ENCODE measurements at regions not wholly inside any gene's neighbourhood (a gene's known extent, or its start where the extent isn't known, plus 50 kb on each side); places are given as distances from the start of the nearest gene placed in this dataset.
A peak's percentile ranks its signal among the peaks of the same experiment; 100 is the strongest.

DNA sequence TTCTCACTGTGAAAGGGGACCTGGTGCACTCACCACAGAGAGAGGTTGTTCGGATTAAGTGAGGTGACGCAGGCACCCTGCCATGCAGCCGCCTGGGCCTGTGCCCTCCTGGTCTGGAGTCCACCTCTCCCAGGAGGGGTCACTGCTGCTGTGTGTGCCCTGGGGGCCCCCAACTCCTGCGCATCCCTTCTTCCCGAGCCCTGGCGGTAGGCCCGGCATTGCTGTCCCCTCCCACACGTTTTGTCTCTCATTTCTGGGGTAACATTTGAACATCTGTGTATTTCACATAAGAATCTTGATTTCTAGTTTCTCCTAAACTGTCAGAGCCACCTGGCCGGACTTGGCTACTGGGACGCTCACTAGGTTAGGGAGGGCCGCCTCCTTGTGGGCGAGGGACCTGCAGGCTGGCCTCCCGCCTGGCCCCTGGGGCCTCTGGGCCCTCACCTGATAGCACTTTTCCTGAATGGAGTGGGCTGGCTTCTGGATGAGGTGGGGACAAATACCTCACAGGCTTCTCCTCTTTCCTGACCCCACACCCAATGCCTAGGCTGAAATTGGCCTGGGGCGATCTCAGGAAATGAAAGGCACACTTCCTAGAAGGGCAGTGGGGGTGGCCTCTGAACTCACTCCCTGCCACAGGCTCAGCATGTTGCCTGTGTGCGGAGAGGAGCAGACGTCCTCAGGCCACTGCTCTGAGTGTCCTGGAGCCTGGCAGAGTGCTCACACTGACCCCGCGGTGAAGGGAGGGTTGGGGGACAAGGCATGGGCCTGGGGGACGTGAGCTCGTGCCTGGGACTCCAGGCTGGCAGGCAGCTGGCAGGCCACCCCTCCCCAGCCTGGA lies 104.2 kb upstream of the PRR23E start:
- no peak overlapping the region for H3K4me2 ChIP-seq
- no peaks in the 10 kb centered on the region for H3K79me2 ChIP-seq (ENCODE audit: low read depth)
- H3K9ac ChIP-seq, result no peak overlapping the region
- H3K4me3 Mint-ChIP-seq, result no peak overlapping the region
- no peak overlapping the region for H3K27ac ChIP-seq
- H3K9me3 ChIP-seq (ENCODE audit: low read depth), result no peaks in the 10 kb centered on the region
- peaks cover 35% of the 10 kb centered on the region for H3K4me1 Mint-ChIP-seq
- no peaks in the 10 kb centered on the region for H3F3A ChIP-seq (ENCODE audit: low read depth)
- H3K4me1 ChIP-seq, result peaks cover 7% of the 10 kb centered on the region
- H3K27me3 ChIP-seq, result no peaks in the 10 kb centered on the region
- no peak overlapping the region for H3K27ac Mint-ChIP-seq
- no peaks in the 10 kb centered on the region for H3K36me3 ChIP-seq
- DNase-seq (ENCODE audit: low spot score), result no peak
- H2AFZ ChIP-seq (replicated peaks), result no peak overlapping the region
- H4K20me1 ChIP-seq (ENCODE audit: low read depth), result no peaks in the 10 kb centered on the region
- H3K27me3 Mint-ChIP-seq (ENCODE audit: insufficient read depth, low read depth), result peaks cover 12% of the 10 kb centered on the region
- no peak for TF ChIP-seq EZH2phosphoT487 (IDR thresholded peaks at IDR 0.05)
- TF ChIP-seq, protein P1, sequence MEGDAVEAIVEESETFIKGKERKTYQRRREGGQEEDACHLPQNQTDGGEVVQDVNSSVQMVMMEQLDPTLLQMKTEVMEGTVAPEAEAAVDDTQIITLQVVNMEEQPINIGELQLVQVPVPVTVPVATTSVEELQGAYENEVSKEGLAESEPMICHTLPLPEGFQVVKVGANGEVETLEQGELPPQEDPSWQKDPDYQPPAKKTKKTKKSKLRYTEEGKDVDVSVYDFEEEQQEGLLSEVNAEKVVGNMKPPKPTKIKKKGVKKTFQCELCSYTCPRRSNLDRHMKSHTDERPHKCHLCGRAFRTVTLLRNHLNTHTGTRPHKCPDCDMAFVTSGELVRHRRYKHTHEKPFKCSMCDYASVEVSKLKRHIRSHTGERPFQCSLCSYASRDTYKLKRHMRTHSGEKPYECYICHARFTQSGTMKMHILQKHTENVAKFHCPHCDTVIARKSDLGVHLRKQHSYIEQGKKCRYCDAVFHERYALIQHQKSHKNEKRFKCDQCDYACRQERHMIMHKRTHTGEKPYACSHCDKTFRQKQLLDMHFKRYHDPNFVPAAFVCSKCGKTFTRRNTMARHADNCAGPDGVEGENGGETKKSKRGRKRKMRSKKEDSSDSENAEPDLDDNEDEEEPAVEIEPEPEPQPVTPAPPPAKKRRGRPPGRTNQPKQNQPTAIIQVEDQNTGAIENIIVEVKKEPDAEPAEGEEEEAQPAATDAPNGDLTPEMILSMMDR (IDR thresholded peaks at IDR 0.05), result no peak
- TF ChIP-seq EZH2 (IDR thresholded peaks at IDR 0.05), result no peak
- H3K9me3 Mint-ChIP-seq, result peaks cover 4% of the 10 kb centered on the region
- H3K4me3 ChIP-seq, result no peak overlapping the region
- no peaks in the 10 kb centered on the region for H3K36me3 Mint-ChIP-seq

DNA sequence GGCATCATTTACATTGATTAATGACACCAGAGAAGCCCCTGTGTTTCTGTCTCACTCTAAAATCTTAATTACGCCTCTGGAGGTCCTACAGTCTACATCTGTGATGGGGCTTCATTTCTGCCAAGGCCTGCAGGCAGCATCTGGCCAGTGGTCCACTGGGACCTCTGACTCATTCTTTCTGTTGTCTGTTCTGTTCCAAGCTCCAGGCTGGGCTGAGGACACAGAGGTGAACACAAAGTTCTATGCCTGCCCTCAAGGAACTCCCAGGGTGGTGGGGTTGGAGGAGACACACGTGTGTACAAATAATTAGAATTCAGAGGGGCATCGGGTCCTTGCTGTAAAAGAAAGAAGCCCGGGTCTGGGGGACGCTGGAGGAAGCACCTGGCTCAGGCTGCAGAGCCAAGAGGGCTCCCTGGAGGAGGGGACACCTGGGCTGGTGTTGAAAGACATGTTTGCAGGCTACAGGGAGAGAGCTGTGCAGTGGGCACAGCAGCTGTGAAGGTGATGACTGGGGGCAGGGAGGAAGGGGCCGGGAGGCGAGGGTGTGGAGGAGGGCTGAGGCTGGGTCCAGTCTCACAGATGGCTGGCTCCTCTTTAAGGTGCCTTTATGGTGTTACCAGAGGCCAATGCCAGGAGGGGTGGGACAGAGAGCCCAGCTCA lies 103.3 kb upstream of the PRR23E start:
- no peak for DNase-seq (ENCODE audit: low spot score)
- H3K36me3 ChIP-seq, result no peaks in the 10 kb centered on the region
- H3K9me3 Mint-ChIP-seq, result peaks cover 7% of the 10 kb centered on the region

DNA sequence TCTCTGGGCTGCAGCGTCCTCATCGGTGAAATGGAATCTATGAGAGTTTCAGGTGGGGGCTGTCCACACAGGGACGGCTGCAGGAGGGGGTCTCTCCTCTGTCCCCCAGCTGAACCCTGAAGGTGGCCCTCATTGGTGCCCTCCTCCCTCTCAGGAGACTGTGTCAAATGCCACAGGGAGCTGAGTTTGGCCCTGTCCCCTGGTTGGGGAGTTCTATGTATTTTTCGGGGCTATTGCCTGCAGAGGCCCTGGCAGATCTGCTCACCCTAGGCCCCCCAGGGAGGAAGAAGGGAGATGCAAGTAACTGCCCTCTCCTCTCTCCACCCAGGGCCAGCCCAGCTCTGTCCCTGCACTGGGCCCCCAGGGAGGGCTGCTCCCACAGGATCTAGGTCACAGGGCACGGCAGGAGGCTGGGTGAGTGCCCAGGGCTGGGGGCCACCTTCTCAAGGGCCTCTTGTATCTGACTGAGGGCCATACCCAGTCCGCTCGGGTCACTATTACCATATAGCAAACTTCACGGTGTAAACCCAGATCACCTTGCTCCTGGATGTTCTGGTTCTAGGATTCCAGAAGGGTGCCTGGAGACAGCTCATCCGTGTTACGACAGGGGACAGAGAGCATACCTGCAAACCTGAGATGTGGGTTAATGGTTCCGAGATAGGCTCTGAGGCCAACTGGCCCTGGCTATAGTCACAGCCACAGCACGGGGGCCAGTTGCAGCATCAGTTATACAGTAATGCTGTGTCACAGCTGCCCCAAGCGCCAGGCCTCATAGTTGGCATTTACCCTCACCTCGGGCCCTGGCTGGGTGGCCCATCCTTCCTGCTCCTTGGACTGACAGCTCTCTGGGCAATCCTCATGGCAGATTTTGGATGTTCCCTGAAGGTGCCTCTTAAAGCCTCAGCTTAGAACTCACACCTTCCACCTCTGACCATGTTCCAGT lies 102.4 kb upstream of the PRR23E start:
- no peaks in the 10 kb centered on the region for H3K36me3 Mint-ChIP-seq
- Histone ChIP-seq H3K79me2 (ENCODE audit: low read depth) (no peaks in the 10 kb centered on the region), H3K27me3 (no peaks in the 10 kb centered on the region), H3F3A (ENCODE audit: low read depth) (no peaks in the 10 kb centered on the region), H3K9me3 (ENCODE audit: low read depth) (peaks cover 4% of the 10 kb centered on the region), H3K4me3 (no peak overlapping the region), H3K4me1 (peaks cover 7% of the 10 kb centered on the region), H3K36me3 (no peaks in the 10 kb centered on the region), H3K27ac (no peak overlapping the region), H2AFZ (replicated peaks) (no peak overlapping the region), H3K4me2 (no peak overlapping the region), H3K9ac (no peak overlapping the region), H4K20me1 (ENCODE audit: low read depth) (no peaks in the 10 kb centered on the region)
- TF ChIP-seq EZH2phosphoT487 (IDR thresholded peaks at IDR 0.05) (no peak), EZH2 (IDR thresholded peaks at IDR 0.05) (no peak)
- TF ChIP-seq, protein P1 (IDR thresholded peaks at IDR 0.05), result no peak
- H3K9me3 Mint-ChIP-seq, result peaks cover 12% of the 10 kb centered on the region
- no peak overlapping the region for H3K4me3 Mint-ChIP-seq
- H3K4me1 Mint-ChIP-seq, result peaks cover 26% of the 10 kb centered on the region
- H3K27me3 Mint-ChIP-seq (ENCODE audit: insufficient read depth, low read depth), result peaks cover 9% of the 10 kb centered on the region
- H3K27ac Mint-ChIP-seq, result peak overlapping the region; percentile 87
- no peak for DNase-seq (ENCODE audit: low spot score)

More for the DNA sequence above, 103.3 kb upstream of the PRR23E start:
- Histone ChIP-seq H3F3A (ENCODE audit: low read depth) (no peaks in the 10 kb centered on the region), H3K4me3 (no peak overlapping the region), H3K79me2 (ENCODE audit: low read depth) (no peaks in the 10 kb centered on the region), H3K27me3 (no peaks in the 10 kb centered on the region), H2AFZ (replicated peaks) (no peak overlapping the region), H3K4me1 (peaks cover 7% of the 10 kb centered on the region), H3K9ac (no peak overlapping the region), H3K4me2 (no peak overlapping the region), H3K27ac (no peak overlapping the region), H4K20me1 (ENCODE audit: low read depth) (no peaks in the 10 kb centered on the region), H3K9me3 (ENCODE audit: low read depth) (no peaks in the 10 kb centered on the region)
- Mint-ChIP-seq H3K27ac (peak overlapping the region; percentile 27), H3K27me3 (ENCODE audit: insufficient read depth, low read depth) (peaks cover 9% of the 10 kb centered on the region), H3K36me3 (no peaks in the 10 kb centered on the region), H3K4me3 (no peak overlapping the region), H3K4me1 (peaks cover 26% of the 10 kb centered on the region)
- TF ChIP-seq, protein P1 (IDR thresholded peaks at IDR 0.05), result no peak
- TF ChIP-seq EZH2 (IDR thresholded peaks at IDR 0.05), result no peak
